ENCODE measurements at regions not wholly inside any gene's neighbourhood (a gene's known extent, or its start where the extent isn't known, plus 50 kb on each side); places are given as distances from the start of the nearest gene placed in this dataset.
A peak's percentile ranks its signal among the peaks of the same experiment; 100 is the strongest.

DNA sequence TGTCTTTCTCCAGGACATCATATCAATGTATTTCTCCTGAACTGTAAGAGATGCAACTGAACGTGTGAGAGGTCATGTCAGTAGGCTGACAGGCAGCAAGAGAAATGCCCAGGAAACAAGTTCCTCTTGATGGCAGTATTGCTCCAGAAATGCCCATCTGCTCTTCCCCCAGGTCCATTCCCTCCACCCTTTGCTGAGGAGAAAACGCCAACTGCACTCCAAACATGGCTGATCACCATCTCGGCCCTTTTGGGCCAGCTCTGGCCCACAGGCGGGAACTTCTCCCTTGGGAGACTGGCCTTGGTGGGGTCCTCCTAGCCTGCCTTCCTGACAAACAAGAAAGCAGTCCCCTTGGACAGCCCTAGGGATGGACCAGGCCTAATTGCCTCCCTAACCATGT is 276.5 kb upstream of the AGTR2 start:
- Mint-ChIP-seq H3K9me3 (ENCODE audit: unreplicated experiment) (peaks cover 8% of the 10 kb centered on the region), H3K4me3 (ENCODE audit: unreplicated experiment) (peak overlapping the region; percentile 4), H3K27me3 (ENCODE audit: insufficient read depth, unreplicated experiment) (no peaks in the 10 kb centered on the region), H3K4me1 (ENCODE audit: low read depth, unreplicated experiment) (no peaks in the 10 kb centered on the region), H3K27ac (ENCODE audit: unreplicated experiment) (no peak overlapping the region), H3K36me3 (ENCODE audit: insufficient read depth, unreplicated experiment) (no peaks in the 10 kb centered on the region)
- CTCF ChIA-PET: no interaction called here
- Histone ChIP-seq H3K36me3 (ENCODE audit: control insufficient read depth, insufficient read depth, low read length) (no peaks in the 10 kb centered on the region), H3K4me1 (no peaks in the 10 kb centered on the region), H3K9me3 (no peaks in the 10 kb centered on the region), H3K4me3 (ENCODE audit: low read depth, low read length) (no peak overlapping the region), H3K27me3 (replicated peaks; ENCODE audit: control insufficient read depth, insufficient read depth, low read length) (no peaks in the 10 kb centered on the region)
- no peak for DNase-seq
- intact Hi-C loops (cut with micrococcal nuclease; ENCODE audit: unreplicated experiment): no loop called here
- POLR2A ChIA-PET: no interaction called here
- no TSS peak for BruUV-seq (replicated peaks)
- no peak for TF ChIP-seq CTCF (IDR thresholded peaks at IDR 0.05; ENCODE audit: insufficient read depth in 1 of 2, low read depth in 1 of 2, low read length in 1 of 2, severe bottlenecking in 1 of 2, unreplicated experiment in 1 of 2)

DNA sequence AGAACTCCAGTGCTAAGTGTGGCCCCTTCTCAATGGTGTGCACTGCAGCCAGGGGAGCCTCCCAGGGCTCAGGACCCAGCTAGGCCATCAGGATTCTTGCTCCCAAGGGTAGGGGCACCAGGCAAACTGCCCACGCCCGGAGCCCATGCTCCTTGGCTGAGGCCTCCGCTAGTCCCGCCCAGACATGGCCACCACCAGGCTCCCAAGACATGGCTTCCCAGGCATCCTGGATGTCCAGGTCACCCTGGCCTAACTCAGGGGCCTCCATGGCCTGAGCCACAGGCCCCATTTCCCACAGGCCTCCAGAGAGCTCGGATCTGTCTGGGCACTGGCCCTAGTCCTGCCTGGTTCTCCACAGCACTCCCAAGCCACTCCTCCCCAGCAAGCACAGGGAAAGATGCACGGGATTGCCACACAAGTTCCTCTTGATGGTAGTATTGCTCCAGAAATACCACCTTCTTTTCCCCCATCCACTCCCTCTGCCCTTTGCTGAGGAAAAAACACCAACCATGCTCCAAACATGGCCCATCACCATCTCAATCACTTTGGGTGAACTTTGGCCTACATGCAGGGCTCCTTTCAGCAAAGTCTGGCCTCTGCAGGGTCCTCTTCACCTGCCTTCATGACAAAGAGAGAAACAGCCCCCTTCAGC is 274.7 kb upstream of the AGTR2 start:
- no peak overlapping the region for H3K27ac Mint-ChIP-seq (ENCODE audit: unreplicated experiment)
- H3K4me3 Mint-ChIP-seq (ENCODE audit: unreplicated experiment): no peak overlapping the region
- no peaks in the 10 kb centered on the region for H3K27me3 Mint-ChIP-seq (ENCODE audit: insufficient read depth, unreplicated experiment)
- CTCF ChIA-PET: no interaction called here
- no peaks in the 10 kb centered on the region for H3K36me3 Mint-ChIP-seq (ENCODE audit: insufficient read depth, unreplicated experiment)
- intact Hi-C loops (cut with micrococcal nuclease; ENCODE audit: unreplicated experiment): no loop called here
- Histone ChIP-seq H3K4me1 (no peaks in the 10 kb centered on the region), H3K4me3 (ENCODE audit: low read depth, low read length) (no peak overlapping the region), H3K9me3 (no peaks in the 10 kb centered on the region), H3K36me3 (ENCODE audit: control insufficient read depth, insufficient read depth, low read length) (no peaks in the 10 kb centered on the region), H3K27me3 (replicated peaks; ENCODE audit: control insufficient read depth, insufficient read depth, low read length) (no peaks in the 10 kb centered on the region)
- no TSS peak for BruUV-seq (replicated peaks)
- H3K4me1 Mint-ChIP-seq (ENCODE audit: low read depth, unreplicated experiment): no peaks in the 10 kb centered on the region
- H3K9me3 Mint-ChIP-seq (ENCODE audit: unreplicated experiment): peaks cover 8% of the 10 kb centered on the region
- no peak for DNase-seq
- POLR2A ChIA-PET: no interaction called here
- no peak for TF ChIP-seq CTCF (IDR thresholded peaks at IDR 0.05; ENCODE audit: insufficient read depth in 1 of 2, low read depth in 1 of 2, low read length in 1 of 2, severe bottlenecking in 1 of 2, unreplicated experiment in 1 of 2)

GRCh38 chrX:115896362-115896761 is 274.2 kb upstream of the AGTR2 start:
- H3K27me3 ChIP-seq (replicated peaks; ENCODE audit: control insufficient read depth, insufficient read depth, low read length): no peaks in the 10 kb centered on the region
- ChIA-PET CTCF (no interaction called here), POLR2A (no interaction called here)
- intact Hi-C loops (cut with micrococcal nuclease; ENCODE audit: unreplicated experiment): no loop called here
- no peak for DNase-seq
- no peak overlapping the region for H3K4me3 ChIP-seq (ENCODE audit: low read depth, low read length)
- Mint-ChIP-seq H3K9me3 (ENCODE audit: unreplicated experiment) (peaks cover 8% of the 10 kb centered on the region), H3K4me1 (ENCODE audit: low read depth, unreplicated experiment) (no peaks in the 10 kb centered on the region), H3K36me3 (ENCODE audit: insufficient read depth, unreplicated experiment) (no peaks in the 10 kb centered on the region), H3K27ac (ENCODE audit: unreplicated experiment) (no peak overlapping the region), H3K4me3 (ENCODE audit: unreplicated experiment) (no peak overlapping the region), H3K27me3 (ENCODE audit: insufficient read depth, unreplicated experiment) (no peaks in the 10 kb centered on the region)
- BruUV-seq (replicated peaks): no TSS peak
- no peaks in the 10 kb centered on the region for H3K36me3 ChIP-seq (ENCODE audit: control insufficient read depth, insufficient read depth, low read length)
- no peak for TF ChIP-seq CTCF (IDR thresholded peaks at IDR 0.05; ENCODE audit: insufficient read depth in 1 of 2, low read depth in 1 of 2, low read length in 1 of 2, severe bottlenecking in 1 of 2, unreplicated experiment in 1 of 2)
- H3K9me3 ChIP-seq: no peaks in the 10 kb centered on the region
- H3K4me1 ChIP-seq: no peaks in the 10 kb centered on the region
